ENCODE measurements at regions not wholly inside any gene's neighbourhood (a gene's known extent, or its start where the extent isn't known, plus 50 kb on each side); places are given as distances from the start of the nearest gene placed in this dataset.

GRCh38 chrX:10326578-10326977 lies 169.8 kb downstream of the CLCN4 start:
- no peak overlapping the region for H3K4me3 ChIP-seq
- no peaks in the 10 kb centered on the region for H3K9me3 ChIP-seq
- no peaks in the 10 kb centered on the region for H3K36me3 ChIP-seq
- H3K27me3 ChIP-seq (replicated peaks; ENCODE audit: insufficient read depth): no peaks in the 10 kb centered on the region
- no peaks in the 10 kb centered on the region for H3K4me1 ChIP-seq (replicated peaks)
- intact Hi-C loops (cut with DNase I): no loop called here
- DNase-seq (ENCODE audit: low spot score): no peak
- no peak overlapping the region for H3K27ac ChIP-seq
- no peak for TF ChIP-seq CTCF (IDR thresholded peaks at IDR 0.05)
- TF ChIP-seq POLR2AphosphoS5 (IDR thresholded peaks at IDR 0.05): no peak
- no peak for TF ChIP-seq POLR2A (IDR thresholded peaks at IDR 0.05)
- WGBS: 61% methylated on average over 2 of the region's 2 CpGs

- H3K4me1 ChIP-seq (replicated peaks): no peaks in the 10 kb centered on the region
- no peak overlapping the region for H3K4me3 ChIP-seq
- H3K36me3 ChIP-seq: no peaks in the 10 kb centered on the region
- intact Hi-C loops (cut with DNase I): no loop called here
- no peaks in the 10 kb centered on the region for H3K9me3 ChIP-seq
- TF ChIP-seq POLR2AphosphoS5 (IDR thresholded peaks at IDR 0.05) (no peak), CTCF (IDR thresholded peaks at IDR 0.05) (no peak), POLR2A (IDR thresholded peaks at IDR 0.05) (no peak)
- H3K27ac ChIP-seq: no peak overlapping the region
- DNase-seq (ENCODE audit: low spot score): no peak
- H3K27me3 ChIP-seq (replicated peaks; ENCODE audit: insufficient read depth): no peaks in the 10 kb centered on the region
- WGBS: 80% methylated on average over 7 of the region's 7 CpGs
Observed at GRCh38 chrX:10327651-10328050, 170.9 kb downstream of the CLCN4 start.

GRCh38 chrX:10329984-10330383 lies 173.2 kb downstream of the CLCN4 start:
- Histone ChIP-seq H3K4me3 (no peak overlapping the region), H3K9me3 (no peaks in the 10 kb centered on the region), H3K4me1 (replicated peaks) (no peaks in the 10 kb centered on the region), H3K36me3 (no peaks in the 10 kb centered on the region), H3K27ac (no peak overlapping the region), H3K27me3 (replicated peaks; ENCODE audit: insufficient read depth) (no peaks in the 10 kb centered on the region)
- WGBS: 91% methylated on average over 7 of the region's 7 CpGs
- TF ChIP-seq CTCF (IDR thresholded peaks at IDR 0.05) (no peak), POLR2AphosphoS5 (IDR thresholded peaks at IDR 0.05) (no peak), POLR2A (IDR thresholded peaks at IDR 0.05) (no peak)
- DNase-seq (ENCODE audit: low spot score): no peak
- intact Hi-C loops (cut with DNase I): no loop called here

GRCh38 chrX:10341309-10341708 lies 184.5 kb downstream of the CLCN4 start:
- H3K4me3 ChIP-seq: no peak overlapping the region
- H3K27ac ChIP-seq: no peak overlapping the region
- WGBS: 75% methylated on average over 5 of the region's 5 CpGs
- H3K4me1 ChIP-seq (replicated peaks): no peaks in the 10 kb centered on the region
- H3K27me3 ChIP-seq (replicated peaks; ENCODE audit: insufficient read depth): no peaks in the 10 kb centered on the region
- DNase-seq (ENCODE audit: low spot score): no peak
- intact Hi-C loops (cut with DNase I): no loop called here
- H3K36me3 ChIP-seq: no peaks in the 10 kb centered on the region
- no peak for TF ChIP-seq POLR2A (IDR thresholded peaks at IDR 0.05)
- TF ChIP-seq POLR2AphosphoS5 (IDR thresholded peaks at IDR 0.05): no peak
- no peak for TF ChIP-seq CTCF (IDR thresholded peaks at IDR 0.05)
- H3K9me3 ChIP-seq: no peaks in the 10 kb centered on the region

GRCh38 chrX:10350221-10350620 lies 193.4 kb downstream of the CLCN4 start:
- Histone ChIP-seq H3K4me1 (replicated peaks) (no peaks in the 10 kb centered on the region), H3K27me3 (replicated peaks; ENCODE audit: insufficient read depth) (no peaks in the 10 kb centered on the region), H3K27ac (no peak overlapping the region), H3K36me3 (no peaks in the 10 kb centered on the region), H3K9me3 (no peaks in the 10 kb centered on the region), H3K4me3 (no peak overlapping the region)
- intact Hi-C loops (cut with DNase I): no loop called here
- DNase-seq (ENCODE audit: low spot score): no peak
- TF ChIP-seq CTCF (IDR thresholded peaks at IDR 0.05): no peak
- no peak for TF ChIP-seq POLR2A (IDR thresholded peaks at IDR 0.05)
- TF ChIP-seq POLR2AphosphoS5 (IDR thresholded peaks at IDR 0.05): no peak

Measured in prostate gland (tissue), 2 donors.